HG03432 (cell line): ENCODE measurements at regions not wholly inside any gene's neighbourhood (a gene's known extent, or its start where the extent isn't known, plus 50 kb on each side); places are given as distances from the start of the nearest gene placed in this dataset.

ENCODE experiments used
- ATAC-seq: cut with Tn5 transposase; IDR thresholded peaks from one replicate; pipeline ENCODE4 v1.9.1; 2021; ENCODE audit warnings: mild to moderate bottlenecking, moderate library complexity; ENCODE audit not compliant: unreplicated experiment

- ATAC-seq = no peak
These were observed 142.3 kb upstream of the ARGLU1 start for GRCh38 chr13:106710266-106710665.

DNA sequence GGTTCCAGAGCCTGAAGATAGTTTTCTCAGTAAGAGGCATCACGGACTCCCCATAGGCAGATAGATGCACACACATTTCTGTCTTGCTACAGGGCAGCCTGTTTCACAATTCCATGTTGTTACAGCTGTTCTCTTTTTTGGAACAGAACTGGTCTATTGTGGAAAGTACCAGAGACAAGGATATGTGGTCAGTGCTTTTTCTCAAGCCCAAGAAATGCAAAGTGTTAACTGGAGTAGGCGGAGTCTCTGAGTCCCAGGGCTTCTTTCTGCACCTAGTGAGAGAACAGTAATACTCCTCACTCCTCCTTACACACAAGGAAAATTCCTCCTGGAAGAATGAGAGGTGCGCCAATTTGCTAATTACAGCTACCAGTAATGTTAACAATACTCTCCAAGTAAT, 141.6 kb upstream of the ARGLU1 start:
- no peak for ATAC-seq

GRCh38 chr13:106702505-106702904, 134.6 kb upstream of the ARGLU1 start:
- no peak for ATAC-seq

- ATAC-seq = no peak
These were observed 133.9 kb upstream of the ARGLU1 start for GRCh38 chr13:106701771-106702341.

DNA sequence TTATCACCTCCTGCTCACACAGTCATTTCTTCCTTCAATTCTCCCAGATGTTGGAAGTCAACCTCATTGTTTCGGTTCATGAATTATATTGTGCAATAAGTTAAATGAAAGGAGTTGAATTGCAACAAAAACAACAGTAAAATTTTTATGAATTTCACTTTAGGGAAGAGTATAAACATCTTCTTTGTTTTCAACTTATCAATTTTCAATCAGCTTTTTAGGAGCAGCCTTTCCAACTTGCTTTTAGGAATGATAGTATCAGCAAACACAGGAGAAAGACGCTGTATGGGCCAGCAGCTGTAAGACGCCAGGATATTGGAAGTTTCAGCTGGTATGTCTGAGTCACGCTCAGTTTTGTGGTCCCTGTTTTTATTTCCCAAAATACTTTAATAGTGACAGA, 132.5 kb upstream of the ARGLU1 start:
- no peak for ATAC-seq

GRCh38 chr13:106700007-106700406, 132.1 kb upstream of the ARGLU1 start:
- ATAC-seq = no peak

DNA sequence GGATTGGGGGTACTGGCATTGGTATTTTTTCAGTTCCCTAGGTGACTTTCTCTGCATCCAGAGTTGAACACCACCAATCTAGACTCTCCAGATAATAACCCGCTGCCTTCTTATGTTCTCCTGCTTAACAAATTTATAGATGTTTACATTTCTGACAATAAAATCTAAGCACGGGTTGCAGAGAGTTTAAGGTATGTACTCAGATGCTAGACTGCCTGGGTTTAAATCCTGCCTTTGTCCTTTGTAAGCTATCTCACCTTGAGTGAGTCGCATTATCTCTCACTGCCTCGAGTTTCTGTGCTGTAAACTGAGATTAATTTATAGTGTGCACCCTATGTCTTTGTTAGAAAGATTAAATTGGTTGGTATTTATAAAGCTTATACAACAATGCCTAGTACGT, 131.4 kb upstream of the ARGLU1 start:
- ATAC-seq = no peak

GRCh38 chr13:106696719-106697118, 128.8 kb upstream of the ARGLU1 start:
- ATAC-seq = no peak

DNA sequence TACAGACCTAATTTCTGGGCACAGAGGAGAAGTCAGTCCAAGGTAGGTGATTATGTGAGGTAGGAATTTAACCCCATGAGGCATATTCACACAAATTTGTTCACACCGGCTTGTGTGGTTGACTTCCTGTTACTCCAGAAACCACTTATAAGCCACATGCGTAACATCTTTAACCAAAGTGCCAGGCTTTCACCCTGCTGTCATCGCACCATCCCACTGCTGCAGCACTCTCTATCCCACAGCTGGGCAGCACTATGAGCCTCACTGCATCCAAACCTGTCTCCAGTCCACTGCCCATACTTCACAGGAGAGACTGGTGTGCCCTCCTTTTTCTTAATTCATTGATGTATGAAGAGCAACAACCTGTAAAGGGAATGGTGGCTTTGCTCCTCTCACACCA, 128.2 kb upstream of the ARGLU1 start:
- ATAC-seq = no peak

- no peak for ATAC-seq
These were observed 127.2 kb upstream of the ARGLU1 start for GRCh38 chr13:106695139-106695538.

DNA sequence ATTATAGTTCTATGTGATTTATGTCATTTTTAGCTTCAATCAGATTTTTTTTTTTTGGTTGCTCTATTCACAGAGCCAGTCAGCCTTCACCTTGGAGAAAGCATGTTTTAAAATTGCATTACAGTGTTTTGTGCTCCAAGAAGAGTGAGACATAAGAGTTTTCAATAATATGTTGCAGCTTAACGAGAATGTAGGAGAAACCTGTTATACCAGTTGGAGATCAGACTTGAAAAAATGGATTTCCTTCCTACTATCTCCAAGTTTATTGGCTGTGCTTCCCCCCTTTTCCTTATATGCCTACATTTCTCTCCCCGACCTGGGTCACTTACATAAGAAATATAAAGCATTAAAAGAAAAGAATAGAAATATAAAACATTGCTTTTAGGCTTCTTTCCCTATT, 123.9 kb upstream of the ARGLU1 start:
- ATAC-seq = no peak

GRCh38 chr13:106691341-106691740, 123.4 kb upstream of the ARGLU1 start:
- no peak for ATAC-seq

DNA sequence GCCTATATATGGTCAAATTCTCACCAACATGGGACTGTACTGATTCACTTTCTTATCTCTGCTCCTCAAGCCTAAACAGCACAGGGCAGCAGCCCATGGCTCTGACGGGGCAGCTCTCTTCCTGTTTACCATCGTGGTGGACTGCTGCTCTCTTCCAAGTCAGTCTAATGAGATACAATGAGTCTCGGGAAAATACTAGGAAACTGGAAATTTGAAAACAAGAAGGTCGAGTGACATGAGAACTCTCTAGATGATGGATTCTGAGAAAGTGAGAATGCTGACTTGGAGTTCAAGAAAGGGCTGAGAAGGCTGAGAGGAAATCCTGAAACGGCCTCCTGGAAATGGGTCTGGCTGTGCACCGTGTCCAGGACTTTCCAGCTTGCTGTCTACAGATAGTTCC, 122.8 kb upstream of the ARGLU1 start:
- no peak for ATAC-seq

DNA sequence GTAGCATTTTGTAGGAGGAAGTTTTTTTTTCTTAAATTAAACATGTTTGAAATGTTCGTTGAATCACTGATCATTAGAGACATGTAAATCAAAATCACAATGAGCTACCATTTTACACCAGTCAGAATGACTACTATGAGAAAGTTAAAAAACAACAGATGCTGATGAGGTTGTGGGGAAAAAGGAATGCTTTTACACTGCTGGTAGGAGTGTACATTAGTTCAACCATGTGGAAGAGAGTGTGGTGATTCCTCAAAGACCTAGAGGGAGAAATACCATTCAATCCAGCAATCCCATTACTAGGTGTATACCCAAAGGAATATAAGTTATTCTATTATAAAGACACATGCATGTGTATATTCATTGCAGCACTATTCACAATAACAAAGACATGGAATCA, 122.0 kb upstream of the ARGLU1 start:
- no peak for ATAC-seq

GRCh38 chr13:106688940-106689339, 121.0 kb upstream of the ARGLU1 start:
- ATAC-seq = no peak

GRCh38 chr13:106686163-106686562, 118.2 kb upstream of the ARGLU1 start:
- no peak for ATAC-seq

DNA sequence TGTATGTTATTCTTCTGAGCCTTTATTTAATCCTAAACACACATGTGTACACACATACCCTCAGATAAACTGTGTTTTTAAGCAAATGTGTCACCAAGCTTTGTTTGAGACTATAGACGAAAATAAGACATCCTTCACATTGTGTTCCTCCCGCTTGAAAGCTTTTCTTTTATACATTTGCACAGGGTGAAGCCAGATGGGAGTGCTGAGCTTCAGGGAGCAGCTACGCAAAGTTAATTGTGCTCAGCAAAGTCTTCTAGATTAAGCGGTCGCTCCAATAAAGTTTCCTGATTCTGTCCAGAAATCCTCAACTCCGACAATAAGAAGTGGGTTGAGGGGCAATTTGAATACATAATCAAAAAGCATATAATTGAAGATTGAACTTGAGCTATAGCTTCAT, 117.2 kb upstream of the ARGLU1 start:
- no peak for ATAC-seq

- ATAC-seq = no peak
These were observed 116.0 kb upstream of the ARGLU1 start for GRCh38 chr13:106683918-106684317.

DNA sequence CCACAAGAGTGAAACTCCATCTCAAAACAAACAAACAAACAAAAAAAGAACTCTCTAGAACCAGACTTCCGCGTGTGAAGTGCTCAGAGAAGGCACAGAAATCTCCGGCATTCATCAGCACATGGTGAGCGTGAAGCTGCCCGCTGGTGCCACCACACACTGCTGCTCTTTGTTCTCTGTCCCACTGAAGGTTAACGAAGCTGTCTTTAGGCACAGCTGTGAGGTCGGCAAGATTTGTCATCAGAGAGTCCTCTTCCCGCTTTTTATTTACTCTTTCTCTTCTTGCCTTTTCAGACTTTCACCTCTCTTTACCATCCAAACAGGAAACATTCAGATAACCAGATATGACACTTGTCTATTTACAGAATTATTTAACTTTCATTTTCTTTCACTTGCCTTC, 115.2 kb upstream of the ARGLU1 start:
- ATAC-seq = no peak

GRCh38 chr13:106681997-106682396, 114.1 kb upstream of the ARGLU1 start:
- no peak for ATAC-seq

DNA sequence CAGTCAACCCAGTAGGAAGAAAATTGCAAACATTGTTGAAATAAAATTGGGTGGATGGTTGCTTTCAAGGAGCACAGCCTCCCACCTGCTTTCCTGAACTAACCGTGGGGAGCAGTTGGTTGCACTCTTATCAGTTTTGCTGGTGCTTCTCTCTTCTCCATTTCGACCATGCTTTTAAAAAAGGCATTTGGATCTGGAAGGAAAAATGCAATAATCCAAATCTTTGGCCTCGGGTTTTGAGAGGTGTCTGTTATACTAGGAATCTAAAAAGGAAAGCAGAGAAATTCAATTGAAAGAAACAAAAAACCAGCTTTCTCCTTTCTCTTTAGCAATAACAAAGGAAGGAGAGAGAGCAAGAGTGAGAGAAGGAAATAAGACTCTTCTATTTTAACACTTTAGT, 113.6 kb upstream of the ARGLU1 start:
- no peak for ATAC-seq

DNA sequence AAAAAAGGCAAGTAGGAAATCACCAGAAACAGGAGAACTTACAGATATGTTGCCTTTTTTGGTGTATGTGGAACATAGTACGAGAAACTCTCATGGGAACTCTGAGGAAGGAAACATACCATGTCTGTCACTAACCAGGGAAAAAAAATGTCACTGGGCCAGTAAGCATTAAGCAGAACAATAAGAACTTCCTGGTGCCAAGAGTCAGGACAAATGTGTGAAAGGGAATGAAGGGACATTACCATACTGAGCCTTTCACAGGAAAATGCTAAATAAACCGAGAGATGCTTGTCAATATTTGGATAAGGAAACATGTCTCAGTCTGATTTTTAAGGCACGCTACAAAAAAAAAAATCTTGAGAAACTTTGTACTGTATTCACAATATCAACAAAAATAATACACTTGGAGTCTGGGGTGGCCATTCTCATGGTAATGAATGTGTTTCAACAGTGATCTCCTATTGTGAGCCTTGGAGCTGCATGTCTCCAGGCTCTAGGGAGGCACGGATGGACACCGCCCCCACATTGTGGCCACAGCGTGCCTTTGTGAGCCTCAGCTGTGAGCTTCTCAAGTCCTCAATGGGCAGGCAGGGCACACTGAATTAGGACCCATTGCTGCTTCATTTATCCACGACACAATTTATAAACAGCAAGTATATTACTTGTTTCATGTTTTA, 113.0 kb upstream of the ARGLU1 start:
- no peak for ATAC-seq
